ENCODE measurements at regions not wholly inside any gene's neighbourhood (a gene's known extent, or its start where the extent isn't known, plus 50 kb on each side); places are given as distances from the start of the nearest gene placed in this dataset.

DNA sequence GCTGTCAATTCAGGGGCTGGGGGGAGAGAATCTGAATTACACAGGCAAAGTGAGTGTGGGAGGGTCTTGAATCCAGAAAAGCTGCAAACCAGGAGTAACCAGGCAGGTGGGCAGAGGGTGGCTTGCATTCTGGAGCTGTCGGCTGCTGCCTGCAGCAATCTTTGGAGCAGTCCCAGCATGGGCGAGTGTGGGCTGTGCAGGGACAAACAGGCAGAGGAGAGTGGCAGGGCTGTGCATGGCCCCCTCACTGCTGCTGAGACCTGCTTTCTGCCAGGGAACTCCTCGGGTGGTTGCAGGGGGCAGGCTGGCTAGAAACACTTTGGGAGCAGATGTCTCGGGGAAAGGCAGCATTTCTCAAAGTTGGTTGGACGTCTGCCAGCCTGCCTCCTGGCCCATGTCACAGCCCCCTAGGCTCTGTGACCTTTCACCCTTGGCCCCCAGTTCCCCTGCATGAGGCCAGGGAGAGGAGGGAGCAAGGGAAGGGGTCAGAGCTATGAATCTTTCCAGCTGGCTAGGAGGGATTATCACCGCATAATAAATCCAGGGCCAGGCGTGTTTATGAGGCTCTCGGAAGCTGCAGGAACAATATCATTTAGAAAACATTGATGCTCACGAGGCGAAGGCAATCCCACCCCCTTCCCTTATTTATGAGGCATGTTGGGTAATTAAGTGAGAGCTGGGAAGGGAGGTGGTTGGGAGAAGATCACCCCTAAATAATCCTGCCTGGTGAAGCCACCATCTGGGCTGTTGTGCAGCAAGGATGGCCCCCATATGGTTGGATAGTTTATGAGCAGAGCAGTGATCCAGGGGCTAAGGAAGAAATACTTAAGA is 212.3 kb upstream of the NCAM1 start:
- Mint-ChIP-seq H3K4me1 (peaks cover 0 to 5% of the 10 kb centered on the region in 2 donors), H3K36me3 (no peaks in the 10 kb centered on the region), H3K9me3 (peaks cover 0 to 1% (median 0%) of the 10 kb centered on the region in 6 donors), H3K27ac (no peak overlapping the region), H3K27me3 (ENCODE audit: low read depth in 3 of 3) (peaks cover 0 to 9% (median 7%) of the 10 kb centered on the region in 3 donors), H3K4me3 (no peak overlapping the region)
- no peak for DNase-seq

- no peak for DNase-seq
- peaks cover 0 to under 1% of the 10 kb centered on the region in 2 donors for H3K4me1 Mint-ChIP-seq
- no peaks in the 10 kb centered on the region for H3K9me3 Mint-ChIP-seq
- peaks cover 0 to 7% (median 4%) of the 10 kb centered on the region in 3 donors for H3K27me3 Mint-ChIP-seq (ENCODE audit: low read depth in 3 of 3)
- no peak overlapping the region for H3K27ac Mint-ChIP-seq
- H3K4me3 Mint-ChIP-seq = no peak overlapping the region
- H3K36me3 Mint-ChIP-seq = no peaks in the 10 kb centered on the region
Observed at GRCh38 chr11:112751329-112751728, 209.9 kb upstream of the NCAM1 start.

- Mint-ChIP-seq H3K27ac (no peak overlapping the region), H3K9me3 (no peaks in the 10 kb centered on the region), H3K4me3 (no peak overlapping the region), H3K27me3 (ENCODE audit: low read depth in 3 of 3) (peaks cover 0 to 7% (median 4%) of the 10 kb centered on the region in 3 donors), H3K4me1 (no peaks in the 10 kb centered on the region), H3K36me3 (no peaks in the 10 kb centered on the region)
- DNase-seq = no peak
Observed at GRCh38 chr11:112751772-112752171, 209.4 kb upstream of the NCAM1 start.

GRCh38 chr11:112752563-112752962 is 208.7 kb upstream of the NCAM1 start:
- H3K4me3 Mint-ChIP-seq = no peak overlapping the region
- peaks cover 0 to 9% (median 2%) of the 10 kb centered on the region in 3 donors for H3K27me3 Mint-ChIP-seq (ENCODE audit: low read depth in 3 of 3)
- no peak for DNase-seq
- no peaks in the 10 kb centered on the region for H3K4me1 Mint-ChIP-seq
- H3K9me3 Mint-ChIP-seq = no peaks in the 10 kb centered on the region
- no peak overlapping the region for H3K27ac Mint-ChIP-seq
- no peaks in the 10 kb centered on the region for H3K36me3 Mint-ChIP-seq

DNA sequence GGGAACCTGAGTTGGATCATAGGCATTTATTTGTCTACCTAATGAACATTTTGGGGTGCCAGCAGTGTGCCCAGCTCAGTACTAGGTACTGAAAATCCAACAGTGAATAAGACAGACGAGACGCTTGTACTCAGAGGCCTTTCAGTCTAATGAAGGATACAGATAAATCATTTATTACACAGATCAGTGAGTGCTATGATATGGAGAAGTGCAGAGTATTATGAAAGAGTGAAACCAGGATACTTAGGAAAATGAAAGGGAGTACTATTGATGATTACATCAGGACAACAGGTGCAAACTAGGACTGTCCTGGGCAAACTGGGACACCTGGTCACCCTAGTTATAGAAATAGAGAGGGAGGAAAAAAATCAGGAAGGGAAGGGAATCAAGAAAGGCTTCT is 207.5 kb upstream of the NCAM1 start:
- Mint-ChIP-seq H3K9me3 (no peaks in the 10 kb centered on the region), H3K27ac (no peak overlapping the region), H3K36me3 (no peaks in the 10 kb centered on the region), H3K4me1 (no peaks in the 10 kb centered on the region), H3K27me3 (ENCODE audit: low read depth in 3 of 3) (peaks cover 0 to 8% (median 2%) of the 10 kb centered on the region in 3 donors), H3K4me3 (no peak overlapping the region)
- no peak for DNase-seq

DNA sequence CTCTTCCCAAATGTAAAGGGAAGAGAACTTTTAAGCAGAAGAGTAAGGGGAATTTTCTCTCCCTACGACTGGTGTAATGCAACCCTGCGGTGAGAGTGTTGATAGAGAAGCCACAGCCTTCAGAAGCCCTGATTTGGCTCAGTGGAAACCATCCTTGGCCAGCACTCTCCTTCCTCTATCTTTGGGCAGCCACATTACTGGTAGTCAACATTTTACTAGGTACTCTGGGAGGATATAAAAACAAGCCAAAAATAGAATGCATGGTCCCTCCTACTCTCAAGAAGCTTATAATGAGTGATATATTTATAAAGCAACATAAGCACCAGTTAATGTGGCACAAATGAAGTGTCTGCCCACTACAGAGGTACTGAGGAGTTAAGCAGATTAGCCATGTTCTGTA is 201.8 kb upstream of the NCAM1 start:
- no peaks in the 10 kb centered on the region for H3K9me3 Mint-ChIP-seq
- H3K27me3 Mint-ChIP-seq (ENCODE audit: low read depth in 3 of 3) = peaks cover 0 to 9% (median 5%) of the 10 kb centered on the region in 3 donors
- no peaks in the 10 kb centered on the region for H3K4me1 Mint-ChIP-seq
- DNase-seq = no peak
- H3K36me3 Mint-ChIP-seq = no peaks in the 10 kb centered on the region
- no peak overlapping the region for H3K4me3 Mint-ChIP-seq
- no peak overlapping the region for H3K27ac Mint-ChIP-seq

DNA sequence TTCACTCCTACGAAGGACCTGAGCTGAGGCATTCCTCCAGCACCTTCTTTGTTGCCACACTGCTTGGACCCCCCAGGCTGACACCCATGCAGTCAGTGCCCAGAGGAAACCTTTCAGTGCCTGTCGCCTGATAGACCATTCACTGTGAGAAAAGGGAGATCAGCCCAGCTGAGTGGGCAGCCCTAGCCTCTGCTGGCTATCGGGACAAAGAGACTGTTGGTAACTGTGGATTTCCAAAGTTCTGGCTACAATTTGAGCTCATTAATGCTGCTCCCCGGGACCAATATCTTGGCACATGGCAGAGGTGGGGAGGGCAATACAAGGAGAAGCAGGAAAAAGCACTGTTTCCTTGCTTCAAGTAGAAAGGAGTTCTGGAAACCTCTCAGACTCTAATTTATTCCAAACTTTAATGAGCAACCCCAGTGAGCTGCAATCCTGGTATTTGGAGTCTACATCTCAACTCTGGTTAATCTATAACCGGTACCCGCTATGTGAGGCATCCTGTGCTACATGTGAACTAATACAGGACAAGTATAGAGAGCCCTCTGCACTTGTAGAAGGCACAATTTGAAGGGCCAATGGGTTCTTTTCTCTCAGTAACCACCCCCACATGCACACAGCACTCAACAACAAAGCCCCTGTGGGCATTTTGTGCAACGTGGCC is 200.7 kb upstream of the NCAM1 start:
- peaks cover 0 to 9% (median 6%) of the 10 kb centered on the region in 3 donors for H3K27me3 Mint-ChIP-seq (ENCODE audit: low read depth in 3 of 3)
- no peak overlapping the region for H3K27ac Mint-ChIP-seq
- no peaks in the 10 kb centered on the region for H3K9me3 Mint-ChIP-seq
- H3K4me3 Mint-ChIP-seq = no peak overlapping the region
- H3K4me1 Mint-ChIP-seq = no peaks in the 10 kb centered on the region
- DNase-seq = no peak
- H3K36me3 Mint-ChIP-seq = no peaks in the 10 kb centered on the region

DNA sequence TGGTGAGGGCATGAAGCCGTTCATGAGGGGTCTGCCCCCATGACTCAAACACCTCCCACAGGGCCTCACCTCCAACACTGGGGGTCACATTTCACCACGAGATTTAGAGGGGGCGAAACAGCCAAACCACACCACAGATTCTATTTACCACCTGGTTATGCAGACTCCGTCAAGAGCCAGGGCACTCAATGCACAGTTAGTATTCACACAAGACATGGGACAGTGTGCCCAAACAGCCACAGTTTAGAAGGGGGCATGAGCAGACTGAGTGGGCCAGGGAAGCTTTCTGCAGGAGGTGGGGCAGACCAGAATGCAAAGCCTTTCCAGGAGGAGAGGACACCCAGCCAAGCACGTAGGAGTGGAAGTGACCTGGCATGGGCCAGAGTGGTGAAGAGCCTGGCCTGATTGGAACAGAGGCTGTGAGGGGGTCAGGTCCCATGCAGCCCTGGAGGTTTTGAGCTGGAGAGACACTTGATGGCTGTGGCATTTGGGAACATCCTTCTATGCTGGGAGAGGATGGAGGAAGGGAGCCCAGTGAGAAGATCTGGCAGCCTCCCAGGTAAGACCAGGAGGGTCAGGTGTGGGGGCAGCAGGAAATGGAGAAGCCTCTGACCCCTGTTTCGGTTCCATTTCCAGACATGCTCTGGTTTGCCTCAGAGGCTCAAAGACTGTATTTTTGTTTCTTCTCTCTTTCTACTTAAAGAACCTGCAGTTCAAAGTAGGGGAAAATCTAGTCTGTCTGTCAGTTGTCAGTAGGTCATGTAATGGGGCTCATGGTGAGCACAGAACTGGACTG is 199.1 kb upstream of the NCAM1 start:
- no peak for DNase-seq
- H3K9me3 Mint-ChIP-seq = no peaks in the 10 kb centered on the region
- H3K27ac Mint-ChIP-seq = no peak overlapping the region
- H3K27me3 Mint-ChIP-seq (ENCODE audit: low read depth in 3 of 3) = peaks cover 0 to 11% (median 6%) of the 10 kb centered on the region in 3 donors
- no peaks in the 10 kb centered on the region for H3K36me3 Mint-ChIP-seq
- no peaks in the 10 kb centered on the region for H3K4me1 Mint-ChIP-seq
- no peak overlapping the region for H3K4me3 Mint-ChIP-seq

DNA sequence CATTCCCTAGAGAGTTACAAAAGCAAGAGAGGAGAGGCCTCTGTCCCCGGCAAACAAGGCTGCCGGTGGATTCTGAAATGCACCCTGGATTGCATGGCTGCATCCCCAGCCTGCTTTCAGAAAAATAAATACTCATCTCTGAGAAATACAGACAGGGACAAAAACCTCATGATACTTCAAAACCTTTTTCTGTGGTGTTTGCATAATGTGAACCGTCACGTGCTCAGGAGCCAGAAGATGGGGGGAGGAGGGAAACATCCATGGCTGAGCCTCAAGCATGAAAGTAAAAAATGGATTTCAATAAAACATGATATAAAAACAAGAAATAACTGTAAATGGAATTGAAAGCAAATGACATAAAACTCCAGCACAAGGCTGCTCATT is 198.5 kb upstream of the NCAM1 start:
- no peak for DNase-seq
- Mint-ChIP-seq H3K4me3 (no peak overlapping the region), H3K27me3 (ENCODE audit: low read depth in 3 of 3) (peaks cover 0 to 9% (median 6%) of the 10 kb centered on the region in 3 donors), H3K4me1 (no peaks in the 10 kb centered on the region), H3K36me3 (no peaks in the 10 kb centered on the region), H3K27ac (no peak overlapping the region), H3K9me3 (no peaks in the 10 kb centered on the region)

- Mint-ChIP-seq H3K36me3 (no peaks in the 10 kb centered on the region), H3K27ac (no peak overlapping the region), H3K4me1 (no peaks in the 10 kb centered on the region), H3K27me3 (ENCODE audit: low read depth in 3 of 3) (peaks cover 0 to 6% (median 6%) of the 10 kb centered on the region in 3 donors), H3K9me3 (no peaks in the 10 kb centered on the region), H3K4me3 (no peak overlapping the region)
- DNase-seq = no peak
Observed at GRCh38 chr11:112765337-112765736, 195.9 kb upstream of the NCAM1 start.

GRCh38 chr11:112769170-112769569 is 192.1 kb upstream of the NCAM1 start:
- no peaks in the 10 kb centered on the region for H3K9me3 Mint-ChIP-seq

DNA sequence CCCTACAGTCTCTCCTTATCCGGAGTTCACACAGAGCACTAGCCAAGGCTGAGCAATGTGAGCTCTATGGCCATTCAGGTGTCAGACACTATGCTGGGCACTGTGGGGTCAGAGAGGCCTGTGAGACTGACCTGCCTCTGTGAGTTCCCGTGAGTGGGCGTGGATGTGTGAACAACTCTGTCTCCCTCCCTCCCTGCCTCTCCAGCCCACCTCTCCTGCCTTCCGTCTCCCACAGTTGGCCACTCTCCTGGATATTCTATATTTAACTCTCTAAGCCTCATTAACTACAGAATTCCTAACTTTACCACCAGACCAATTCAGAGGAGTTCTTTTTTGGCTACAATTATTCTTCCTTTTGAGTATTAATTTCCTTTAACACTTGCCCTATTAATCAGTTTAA is 191.6 kb upstream of the NCAM1 start:
- Mint-ChIP-seq H3K36me3 (peaks cover 0 to 4% (median 0%) of the 10 kb centered on the region in 3 donors), H3K27me3 (ENCODE audit: low read depth in 3 of 3) (peaks cover 0 to 8% (median 3%) of the 10 kb centered on the region in 3 donors), H3K4me1 (peaks cover 2 to 7% of the 10 kb centered on the region in 2 donors), H3K27ac (no peak overlapping the region), H3K9me3 (no peaks in the 10 kb centered on the region), H3K4me3 (no peak overlapping the region)
- no peak for DNase-seq

More at GRCh38 chr11:112769170-112769569, 192.1 kb upstream of the NCAM1 start:
- Mint-ChIP-seq H3K36me3 (peaks cover 0 to 4% (median 0%) of the 10 kb centered on the region in 3 donors), H3K27ac (no peak overlapping the region), H3K4me1 (peaks cover 2 to 7% of the 10 kb centered on the region in 2 donors), H3K27me3 (ENCODE audit: low read depth in 3 of 3) (peaks cover 0 to 8% (median 3%) of the 10 kb centered on the region in 3 donors), H3K4me3 (no peak overlapping the region)
- DNase-seq = no peak

DNA sequence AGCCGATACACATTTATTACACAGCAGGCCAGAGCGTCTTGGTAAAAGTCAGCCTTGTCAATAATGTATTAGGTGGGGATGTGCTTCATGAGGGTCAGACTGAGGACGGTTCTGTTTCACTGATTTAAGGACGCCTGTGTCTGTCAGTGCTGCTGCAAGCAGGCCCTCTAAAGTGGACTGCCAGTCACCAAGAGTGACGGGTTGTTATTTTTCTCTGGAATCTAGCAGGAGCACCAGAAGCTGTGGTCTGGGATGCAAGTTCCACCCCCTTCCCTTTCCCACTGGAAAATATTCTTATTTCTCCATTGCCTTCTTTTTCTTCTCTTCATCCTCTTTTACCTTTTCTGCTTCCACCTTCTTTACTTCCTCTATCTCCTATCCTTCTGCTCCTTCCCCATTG is 191.2 kb upstream of the NCAM1 start:
- H3K27ac Mint-ChIP-seq = no peak overlapping the region
- H3K36me3 Mint-ChIP-seq = peaks cover 0 to 4% (median 0%) of the 10 kb centered on the region in 3 donors
- DNase-seq = no peak
- no peaks in the 10 kb centered on the region for H3K9me3 Mint-ChIP-seq
- peaks cover 0 to 8% (median 5%) of the 10 kb centered on the region in 3 donors for H3K27me3 Mint-ChIP-seq (ENCODE audit: low read depth in 3 of 3)
- peaks cover 2 to 7% of the 10 kb centered on the region in 2 donors for H3K4me1 Mint-ChIP-seq
- H3K4me3 Mint-ChIP-seq = no peak overlapping the region

DNA sequence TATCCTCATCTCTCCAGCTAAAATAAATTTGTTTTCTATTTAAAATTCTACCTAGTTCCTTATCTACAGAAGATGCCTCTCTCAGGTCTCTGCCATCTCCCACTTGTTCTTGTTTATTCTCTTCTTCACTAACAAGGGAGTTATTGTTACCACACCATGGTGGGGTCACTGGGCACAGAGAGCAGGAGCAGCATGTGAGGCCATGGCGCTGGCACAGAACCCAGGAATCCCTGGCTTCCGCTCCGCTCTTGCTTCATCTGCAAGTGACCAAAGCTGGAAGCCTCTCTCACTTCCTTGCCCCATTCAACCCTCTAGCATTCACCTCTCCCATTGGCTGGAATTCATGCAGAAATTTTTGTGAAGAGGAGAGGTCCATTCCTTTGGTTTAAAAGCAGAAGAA is 190.7 kb upstream of the NCAM1 start:
- Mint-ChIP-seq H3K36me3 (peaks cover 0 to 4% (median 0%) of the 10 kb centered on the region in 3 donors), H3K4me3 (no peak overlapping the region), H3K9me3 (no peaks in the 10 kb centered on the region), H3K27ac (no peak overlapping the region), H3K4me1 (peaks cover 2 to 7% of the 10 kb centered on the region in 2 donors), H3K27me3 (ENCODE audit: low read depth in 3 of 3) (peaks cover 0 to 8% (median 5%) of the 10 kb centered on the region in 3 donors)
- DNase-seq = no peak
